Thoracic aorta (tissue), 2 donors: ENCODE measurements at regions not wholly inside any gene's neighbourhood (a gene's known extent, or its start where the extent isn't known, plus 50 kb on each side); places are given as distances from the start of the nearest gene placed in this dataset.

Source experiments
- ATAC-seq: fragments of 150-250 bp; one replicate; pipeline ENCODE4 v1.8.0; 2017; ENCODE audit warnings: low read depth; ENCODE audit not compliant: insufficient number of reproducible peaks, low FRiP score
- DNase-seq: peaks from one replicate; pipeline ENCODE4 v3.0.0-alpha.2; 2020; ENCODE audit warnings: low spot score
- H3K27ac ChIP-seq, 2 donors: fragments of 200-600 bp; sonication (generic); 1 replicate in 1 of 2; 2 replicates in 1 of 2; pipeline ENCODE4 v1.5.1; 2016; ENCODE audit warnings: mild to moderate bottlenecking in 2 of 2, moderate library complexity in 2 of 2
- H3K27me3 ChIP-seq: fragments of 200-600 bp; sonication (generic); replicated peaks from 2 replicates; pipeline ENCODE4 v1.6.0; 2016; ENCODE audit warnings: mild to moderate bottlenecking; ENCODE audit not compliant: insufficient read depth
- H3K36me3 ChIP-seq: fragments of 200-600 bp; sonication (generic); one replicate; pipeline ENCODE4 v1.5.1; 2016
- H3K4me1 ChIP-seq, 2 donors: fragments of 200-600 bp; sonication (generic); 1 replicate in 1 of 2; 2 replicates in 1 of 2; pipeline versions ENCODE4 v1.5.1 to v1.6.0; 2016; ENCODE audit warnings: low read depth in 2 of 2, mild to moderate bottlenecking in 1 of 2; ENCODE audit not compliant: control insufficient read depth in 1 of 2
- H3K4me3 ChIP-seq: fragments of 200-600 bp; sonication (generic); 2 replicates; pipeline ENCODE4 v1.5.1; 2016; ENCODE audit warnings: mild to moderate bottlenecking
- H3K9me3 ChIP-seq: fragments of 200-600 bp; sonication (generic); 2 replicates; pipeline ENCODE4 v1.5.1; 2016
- CTCF ChIP-seq: fragments of 200-600 bp; sonication (generic); IDR thresholded peaks from one replicate; pipeline ENCODE4 v1.5.1; 2019; ENCODE audit warnings: antibody characterized with exemption

- no peak overlapping the region for H3K4me3 ChIP-seq
- no peaks in the 10 kb centered on the region for H3K9me3 ChIP-seq
- peaks cover 3 to 16% of the 10 kb centered on the region in 2 donors for H3K4me1 ChIP-seq
- DNase-seq (no peak), ATAC-seq (no peak)
- no peaks in the 10 kb centered on the region for H3K27me3 ChIP-seq
- H3K36me3 ChIP-seq, result no peaks in the 10 kb centered on the region
- H3K27ac ChIP-seq, result no peak overlapping the region
- TF ChIP-seq CTCF, result no peak
These were observed 74.2 kb downstream of the LEPR start for GRCh38 chr1:65494671-65495070.

GRCh38 chr1:65495137-65495536 lies 74.7 kb downstream of the LEPR start:
- H3K4me1 ChIP-seq, result peaks cover 3 to 16% of the 10 kb centered on the region in 2 donors
- H3K4me3 ChIP-seq, result no peak overlapping the region
- H3K36me3 ChIP-seq, result no peaks in the 10 kb centered on the region
- TF ChIP-seq CTCF, result no peak
- ATAC-seq (no peak), DNase-seq (no peak)
- H3K27ac ChIP-seq, result no peak overlapping the region
- no peaks in the 10 kb centered on the region for H3K27me3 ChIP-seq
- no peaks in the 10 kb centered on the region for H3K9me3 ChIP-seq

DNA sequence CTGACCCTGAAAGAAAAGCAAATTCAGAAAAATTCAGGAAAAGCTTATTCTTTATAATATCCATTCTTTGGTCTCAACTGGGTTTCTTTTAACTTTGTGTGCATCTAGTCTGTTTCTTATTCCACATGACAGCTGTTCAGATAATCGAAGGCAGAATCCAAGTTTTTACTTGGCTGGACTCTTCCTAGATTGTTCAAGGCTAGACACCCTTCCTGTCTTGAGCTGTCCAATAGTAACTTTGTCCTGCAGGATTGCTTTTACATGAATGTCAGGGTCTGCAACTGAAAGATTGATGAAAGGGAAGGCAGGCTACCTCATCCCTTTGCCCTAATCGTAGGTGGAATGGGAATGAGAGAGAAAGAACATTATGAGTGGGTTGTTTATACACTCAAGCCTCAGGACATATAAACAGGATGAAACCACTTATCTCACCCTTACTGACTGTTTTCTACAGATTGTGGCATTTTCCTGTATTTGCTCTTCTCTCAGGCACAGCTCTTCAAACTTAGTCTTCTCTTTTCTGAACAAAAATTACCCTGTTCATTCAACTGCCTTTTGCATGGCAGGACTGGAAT lies 76.9 kb downstream of the LEPR start:
- H3K4me1 ChIP-seq, result peaks cover 3 to 16% of the 10 kb centered on the region in 2 donors
- no peak overlapping the region for H3K4me3 ChIP-seq
- no peaks in the 10 kb centered on the region for H3K27me3 ChIP-seq
- no peaks in the 10 kb centered on the region for H3K36me3 ChIP-seq
- H3K9me3 ChIP-seq, result no peaks in the 10 kb centered on the region
- ATAC-seq (no peak), DNase-seq (no peak)
- no peak for TF ChIP-seq CTCF
- H3K27ac ChIP-seq, result no peak overlapping the region

GRCh38 chr1:65503427-65503826 lies 83.0 kb downstream of the LEPR start:
- TF ChIP-seq CTCF, result no peak
- H3K9me3 ChIP-seq, result no peaks in the 10 kb centered on the region
- no peaks in the 10 kb centered on the region for H3K4me1 ChIP-seq
- no peak for DNase-seq
- H3K4me3 ChIP-seq, result no peak overlapping the region
- no peaks in the 10 kb centered on the region for H3K36me3 ChIP-seq
- H3K27ac ChIP-seq, result no peak overlapping the region
- ATAC-seq, result no peak
- no peaks in the 10 kb centered on the region for H3K27me3 ChIP-seq

- ATAC-seq (no peak), DNase-seq (no peak)
- no peaks in the 10 kb centered on the region for H3K36me3 ChIP-seq
- no peak overlapping the region for H3K4me3 ChIP-seq
- no peaks in the 10 kb centered on the region for H3K4me1 ChIP-seq
- H3K27ac ChIP-seq, result no peak overlapping the region
- no peak for TF ChIP-seq CTCF
- no peaks in the 10 kb centered on the region for H3K27me3 ChIP-seq
- H3K9me3 ChIP-seq, result no peaks in the 10 kb centered on the region
These were observed 83.8 kb downstream of the LEPR start for GRCh38 chr1:65504263-65504662.
